ENCODE measurements at regions not wholly inside any gene's neighbourhood (a gene's known extent, or its start where the extent isn't known, plus 50 kb on each side); places are given as distances from the start of the nearest gene placed in this dataset.

DNA sequence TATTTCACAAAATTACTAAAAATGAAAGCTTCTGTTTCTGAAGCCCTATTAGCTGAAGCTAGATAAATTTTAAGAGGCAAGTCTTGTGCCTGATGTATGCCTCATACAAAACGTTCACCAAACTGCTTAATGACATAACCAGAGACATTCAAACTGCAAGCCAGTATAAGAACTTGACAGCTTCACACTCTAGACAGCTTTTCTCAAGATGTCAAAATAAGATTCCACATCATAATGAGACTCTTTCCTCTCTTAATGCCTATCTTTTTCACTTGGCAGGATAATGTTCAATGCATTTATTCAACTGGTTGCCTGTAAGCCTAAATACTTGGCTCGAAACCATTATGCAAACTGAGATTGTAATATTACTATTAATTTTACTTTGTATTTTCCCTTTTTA, 424.0 kb downstream of the LTN1 start:
- no peak for TF ChIP-seq EZH2 (IDR thresholded peaks at IDR 0.05)
- TF ChIP-seq, protein P1, sequence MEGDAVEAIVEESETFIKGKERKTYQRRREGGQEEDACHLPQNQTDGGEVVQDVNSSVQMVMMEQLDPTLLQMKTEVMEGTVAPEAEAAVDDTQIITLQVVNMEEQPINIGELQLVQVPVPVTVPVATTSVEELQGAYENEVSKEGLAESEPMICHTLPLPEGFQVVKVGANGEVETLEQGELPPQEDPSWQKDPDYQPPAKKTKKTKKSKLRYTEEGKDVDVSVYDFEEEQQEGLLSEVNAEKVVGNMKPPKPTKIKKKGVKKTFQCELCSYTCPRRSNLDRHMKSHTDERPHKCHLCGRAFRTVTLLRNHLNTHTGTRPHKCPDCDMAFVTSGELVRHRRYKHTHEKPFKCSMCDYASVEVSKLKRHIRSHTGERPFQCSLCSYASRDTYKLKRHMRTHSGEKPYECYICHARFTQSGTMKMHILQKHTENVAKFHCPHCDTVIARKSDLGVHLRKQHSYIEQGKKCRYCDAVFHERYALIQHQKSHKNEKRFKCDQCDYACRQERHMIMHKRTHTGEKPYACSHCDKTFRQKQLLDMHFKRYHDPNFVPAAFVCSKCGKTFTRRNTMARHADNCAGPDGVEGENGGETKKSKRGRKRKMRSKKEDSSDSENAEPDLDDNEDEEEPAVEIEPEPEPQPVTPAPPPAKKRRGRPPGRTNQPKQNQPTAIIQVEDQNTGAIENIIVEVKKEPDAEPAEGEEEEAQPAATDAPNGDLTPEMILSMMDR (IDR thresholded peaks at IDR 0.05), result no peak
